Common myeloid progenitor, CD34-positive (primary cell): ENCODE measurements at regions not wholly inside any gene's neighbourhood (a gene's known extent, or its start where the extent isn't known, plus 50 kb on each side); places are given as distances from the start of the nearest gene placed in this dataset.

ENCODE experiments used
- CTCF ChIA-PET: fragments of 350-600 bp; sonication (Branson Sonifier 250); formaldehyde crosslinking; loops from one replicate; lab custom pipeline; 2021; ENCODE audit warnings: antibody characterized with exemption; lab: Charles Lee
- POLR2A ChIA-PET: fragments of 350-600 bp; sonication (Branson Sonifier 250); formaldehyde crosslinking; loops from one replicate; lab custom pipeline; 2021; ENCODE audit warnings: antibody characterized with exemption; lab: Charles Lee
- DNase-seq, 3 donors: peaks; one replicate each; pipeline versions ENCODE4 v3.0.0 to v3.0.0-alpha.2; 2013
- H3K27ac ChIP-seq, 2 experiments: 1 replicate in 1 of 2; 2 replicates in 1 of 2; pipeline ENCODE4 v1.7.0; 2013; ENCODE audit warnings: inconsistent platforms in 2 of 2, low read length in 2 of 2, mild to moderate bottlenecking in 2 of 2, low read depth in 1 of 2, moderate library complexity in 1 of 2; ENCODE audit not compliant: severe bottlenecking in 2 of 2, insufficient read depth in 1 of 2, poor library complexity in 1 of 2
- H3K27me3 ChIP-seq, 5 experiments: replicated peaks in 2 of 5; 1 replicate in 3 of 5; 2 replicates in 2 of 5; pipeline versions ENCODE4 v1.6.1 to v1.7.0; 2013; ENCODE audit warnings: low read length in 4 of 5, mild to moderate bottlenecking in 2 of 5, moderate library complexity in 2 of 5, inconsistent platforms in 1 of 5; ENCODE audit not compliant: insufficient read depth in 5 of 5, control insufficient read depth in 4 of 5
- H3K36me3 ChIP-seq, 4 experiments: 1 replicate in 2 of 4; 2 replicates in 2 of 4; pipeline versions ENCODE4 v1.6.1 to v1.7.0; 2013; ENCODE audit warnings: low read length in 3 of 4, control low read depth in 1 of 4, mild to moderate bottlenecking in 1 of 4; ENCODE audit not compliant: control insufficient read depth in 4 of 4, insufficient read depth in 4 of 4
- H3K4me1 ChIP-seq, 4 experiments: 1 replicate in 3 of 4; 2 replicates in 1 of 4; pipeline versions ENCODE4 v1.6.1 to v1.7.1; 2013; ENCODE audit warnings: low read length in 3 of 4, mild to moderate bottlenecking in 3 of 4, control low read depth in 1 of 4, inconsistent platforms in 1 of 4, moderate library complexity in 1 of 4; ENCODE audit not compliant: control insufficient read depth in 4 of 4, insufficient read depth in 4 of 4; ENCODE audit errors: control extremely low read depth in 1 of 4
- H3K4me3 ChIP-seq, 7 experiments: 1 replicate in 4 of 7; 2 replicates in 3 of 7; pipeline versions ENCODE4 v1.5.1 to v1.7.0; 2013; ENCODE audit warnings: mild to moderate bottlenecking in 7 of 7, low read length in 6 of 7, moderate library complexity in 6 of 7, inconsistent platforms in 2 of 7, low read depth in 2 of 7, control low read depth in 1 of 7; ENCODE audit not compliant: insufficient read depth in 4 of 7, control insufficient read depth in 1 of 7; ENCODE audit errors: extremely low read depth in 1 of 7
- H3K9me3 ChIP-seq, 5 experiments: 1 replicate in 4 of 5; 2 replicates in 1 of 5; pipeline versions ENCODE4 v1.6.1 to v1.7.1; 2013; ENCODE audit warnings: low read length in 4 of 5, mild to moderate bottlenecking in 2 of 5, inconsistent platforms in 1 of 5, low read depth in 1 of 5, moderate library complexity in 1 of 5; ENCODE audit not compliant: control insufficient read depth in 4 of 5, insufficient read depth in 2 of 5; ENCODE audit errors: control extremely low read depth in 1 of 5
- WGBS: methylation state at CpG from one replicate; pipeline ENCODE4 v1.1.5; 2013; ENCODE audit not compliant: insufficient coverage; 5-methylcytosine and 5-hydroxymethylcytosine counted together

GRCh38 chr13:26895808-26896466 lies 135.4 kb upstream of the GPR12 start:
- 68% methylated on average over 13 of the region's 15 CpGs for WGBS
- CTCF ChIA-PET, result interaction anchor here (1.1 to 1.7 kb wide), 2 partner anchors 8 to 16 kb away, joined by 3 to 5 read pairs; no protein-coding TSS in a partner anchor
- H3K27ac ChIP-seq, result no peak overlapping the region
- POLR2A ChIA-PET, result no interaction called here
- H3K36me3 ChIP-seq, result no peaks in the 10 kb centered on the region
- no peaks in the 10 kb centered on the region for H3K9me3 ChIP-seq
- DNase-seq, result no peak
- H3K4me3 ChIP-seq, result no peak overlapping the region
- H3K27me3 ChIP-seq, result peaks cover 2 to 39% (median 13%) of the 10 kb centered on the region in 5 experiments
- peaks cover 0 to 8% (median 4%) of the 10 kb centered on the region in 4 experiments for H3K4me1 ChIP-seq

GRCh38 chr13:26895081-26895807 lies 134.7 kb upstream of the GPR12 start:
- no peak overlapping the region for H3K4me3 ChIP-seq
- peaks cover 0 to 8% (median 4%) of the 10 kb centered on the region in 4 experiments for H3K4me1 ChIP-seq
- DNase-seq, result no peak
- H3K36me3 ChIP-seq, result no peaks in the 10 kb centered on the region
- H3K27me3 ChIP-seq, result peaks cover 2 to 37% (median 9%) of the 10 kb centered on the region in 5 experiments
- ChIA-PET CTCF (interaction anchor here (1.1 kb wide), 1 partner anchor 16 kb away, joined by 3 read pairs; no protein-coding TSS in a partner anchor), POLR2A (no interaction called here)
- H3K9me3 ChIP-seq, result no peaks in the 10 kb centered on the region
- 36% methylated on average over 14 of the region's 24 CpGs for WGBS
- H3K27ac ChIP-seq, result no peak overlapping the region

GRCh38 chr13:26888632-26889031 lies 128.0 kb upstream of the GPR12 start:
- H3K27ac ChIP-seq, result no peak overlapping the region
- CTCF ChIA-PET, result interaction anchor here (1.3 kb wide), 1 partner anchor 23 kb away, joined by 3 read pairs; no protein-coding TSS in a partner anchor
- POLR2A ChIA-PET, result no interaction called here

GRCh38 chr13:26887594-26887993 lies 127.0 kb upstream of the GPR12 start:
- 100% methylated on average over 3 of the region's 3 CpGs for WGBS
- Histone ChIP-seq H3K4me3 (no peak overlapping the region), H3K36me3 (no peaks in the 10 kb centered on the region), H3K9me3 (no peaks in the 10 kb centered on the region), H3K27me3 (peaks cover 0 to 14% (median 9%) of the 10 kb centered on the region in 5 experiments), H3K4me1 (no peaks in the 10 kb centered on the region), H3K27ac (no peak overlapping the region)
- POLR2A ChIA-PET, result no interaction called here
- CTCF ChIA-PET, result interaction anchor here (0.9 to 1.5 kb wide), 3 partner anchors 9 to 703 kb away, joined by 3 to 5 read pairs (median 3); no protein-coding TSS in a partner anchor
- no peak for DNase-seq

More at GRCh38 chr13:26888632-26889031, 128.0 kb upstream of the GPR12 start:
- WGBS, result 95% methylated on average over 7 of the region's 7 CpGs
- no peaks in the 10 kb centered on the region for H3K36me3 ChIP-seq
- no peak overlapping the region for H3K4me3 ChIP-seq
- H3K4me1 ChIP-seq, result no peaks in the 10 kb centered on the region
- H3K27me3 ChIP-seq, result peaks cover 0 to 7% (median 6%) of the 10 kb centered on the region in 5 experiments
- H3K9me3 ChIP-seq, result no peaks in the 10 kb centered on the region
- no peak for DNase-seq

GRCh38 chr13:26883613-26884257 lies 123.1 kb upstream of the GPR12 start:
- POLR2A ChIA-PET, result no interaction called here

GRCh38 chr13:26882731-26883130 lies 122.1 kb upstream of the GPR12 start:
- peaks cover 0 to 23% (median 8%) of the 10 kb centered on the region in 5 experiments for H3K27me3 ChIP-seq
- no peak overlapping the region for H3K27ac ChIP-seq
- no peak for DNase-seq
- CTCF ChIA-PET, result interaction anchor here (1.2 to 1.4 kb wide), 2 partner anchors 10 to 31 kb away, joined by 3 to 8 read pairs; no protein-coding TSS in a partner anchor
- H3K4me3 ChIP-seq, result no peak overlapping the region
- 99% methylated on average over 7 of the region's 7 CpGs for WGBS
- no peaks in the 10 kb centered on the region for H3K36me3 ChIP-seq
- peaks cover 0 to 3% (median 0%) of the 10 kb centered on the region in 5 experiments for H3K9me3 ChIP-seq
- POLR2A ChIA-PET, result no interaction called here
- H3K4me1 ChIP-seq, result no peaks in the 10 kb centered on the region

More at GRCh38 chr13:26883613-26884257, 123.1 kb upstream of the GPR12 start:
- CTCF ChIA-PET, result interaction anchor here (1.2 to 1.4 kb wide), 2 partner anchors 11 to 32 kb away, joined by 3 to 8 read pairs; no protein-coding TSS in a partner anchor
- H3K4me3 ChIP-seq, result no peak overlapping the region
- H3K9me3 ChIP-seq, result no peaks in the 10 kb centered on the region
- no peak for DNase-seq
- H3K4me1 ChIP-seq, result no peaks in the 10 kb centered on the region
- H3K36me3 ChIP-seq, result no peaks in the 10 kb centered on the region
- WGBS, result 81% methylated on average over 2 of the region's 3 CpGs
- H3K27ac ChIP-seq, result no peak overlapping the region
- peaks cover 0 to 23% (median 9%) of the 10 kb centered on the region in 5 experiments for H3K27me3 ChIP-seq
